DOHH2 (cell line): ENCODE measurements at regions not wholly inside any gene's neighbourhood (a gene's known extent, or its start where the extent isn't known, plus 50 kb on each side); places are given as distances from the start of the nearest gene placed in this dataset.

Experiments used
- CTCF ChIP-seq: fragments of 200-600 bp; sonication (generic); IDR thresholded peaks from one replicate; pipeline ENCODE4 v1.5.1; 2014; ENCODE audit warnings: antibody characterized with exemption, mild to moderate bottlenecking, low read depth, low read length; ENCODE audit not compliant: poor library complexity, severe bottlenecking
- EZH2phosphoT487 ChIP-seq: fragments of 200-600 bp; sonication (generic); IDR thresholded peaks from 2 replicates; pipeline ENCODE4 v1.6.1; 2017; ENCODE audit warnings: borderline replicate concordance, mild to moderate bottlenecking, antibody characterized with exemption, low read length, moderate library complexity, mixed read lengths

DNA sequence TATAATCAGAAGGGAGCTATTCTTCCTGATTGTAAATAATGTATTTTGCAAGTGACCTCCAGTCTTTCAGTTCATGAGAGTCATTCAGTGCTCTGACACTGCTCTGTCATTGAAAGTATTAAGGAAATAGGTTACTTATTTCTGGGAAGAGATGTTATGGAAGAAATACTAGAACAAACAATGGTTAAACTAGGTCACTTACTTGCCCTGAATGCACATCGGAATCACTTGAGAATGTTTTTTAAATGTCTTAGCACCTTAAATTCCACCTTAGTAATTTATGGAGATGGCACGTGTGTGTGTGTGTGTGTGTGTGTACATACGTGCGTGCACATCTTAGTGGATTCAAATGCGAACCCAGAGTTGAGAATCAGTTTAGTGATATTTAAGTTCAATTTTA lies 126.6 kb upstream of the KCNH7 start:
- TF ChIP-seq CTCF = no peak
- no peak for TF ChIP-seq EZH2phosphoT487
